Hepatocyte (in vitro differentiated cells): ENCODE measurements at regions not wholly inside any gene's neighbourhood (a gene's known extent, or its start where the extent isn't known, plus 50 kb on each side); places are given as distances from the start of the nearest gene placed in this dataset.

Experiments
- EZH2 ChIP-seq: fragments of 200-600 bp; sonication (generic); IDR thresholded peaks from 2 replicates; pipeline ENCODE4 v1.6.1; 2016; ENCODE audit warnings: antibody characterized with exemption, mild to moderate bottlenecking, borderline replicate concordance
- EZH2phosphoT487 ChIP-seq: fragments of 200-600 bp; sonication (generic); IDR thresholded peaks from one replicate; pipeline ENCODE4 v1.6.1; 2018; ENCODE audit warnings: antibody characterized with exemption, mild to moderate bottlenecking, low read depth, moderate library complexity; ENCODE audit not compliant: unreplicated experiment, severe bottlenecking
- TF ChIP-seq, protein P1 (sequence below): fragments of 200-600 bp; sonication (generic); IDR thresholded peaks from 2 replicates; pipeline ENCODE4 v1.5.1; 2016; ENCODE audit warnings: antibody characterized with exemption, mild to moderate bottlenecking; ENCODE audit not compliant: poor library complexity

DNA sequence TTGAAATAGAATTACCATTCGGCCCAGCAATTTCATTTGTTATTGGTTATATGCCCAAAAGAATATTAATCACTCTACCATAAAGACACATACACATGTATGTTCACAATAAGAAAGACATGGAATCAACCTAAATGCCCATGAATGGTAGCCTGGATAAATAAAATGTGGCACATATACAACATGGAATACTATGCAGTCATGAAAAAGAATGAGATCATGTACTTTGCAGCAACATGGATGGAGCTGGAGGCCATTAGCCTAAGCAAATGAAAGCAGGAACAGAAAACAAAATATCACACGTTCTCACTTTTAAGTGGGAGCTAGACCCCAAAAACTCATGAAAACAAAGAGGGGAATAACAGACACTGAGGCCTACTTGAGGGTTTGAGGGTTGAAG, 52.6 kb upstream of the RNGTT start:
- TF ChIP-seq, protein P1, sequence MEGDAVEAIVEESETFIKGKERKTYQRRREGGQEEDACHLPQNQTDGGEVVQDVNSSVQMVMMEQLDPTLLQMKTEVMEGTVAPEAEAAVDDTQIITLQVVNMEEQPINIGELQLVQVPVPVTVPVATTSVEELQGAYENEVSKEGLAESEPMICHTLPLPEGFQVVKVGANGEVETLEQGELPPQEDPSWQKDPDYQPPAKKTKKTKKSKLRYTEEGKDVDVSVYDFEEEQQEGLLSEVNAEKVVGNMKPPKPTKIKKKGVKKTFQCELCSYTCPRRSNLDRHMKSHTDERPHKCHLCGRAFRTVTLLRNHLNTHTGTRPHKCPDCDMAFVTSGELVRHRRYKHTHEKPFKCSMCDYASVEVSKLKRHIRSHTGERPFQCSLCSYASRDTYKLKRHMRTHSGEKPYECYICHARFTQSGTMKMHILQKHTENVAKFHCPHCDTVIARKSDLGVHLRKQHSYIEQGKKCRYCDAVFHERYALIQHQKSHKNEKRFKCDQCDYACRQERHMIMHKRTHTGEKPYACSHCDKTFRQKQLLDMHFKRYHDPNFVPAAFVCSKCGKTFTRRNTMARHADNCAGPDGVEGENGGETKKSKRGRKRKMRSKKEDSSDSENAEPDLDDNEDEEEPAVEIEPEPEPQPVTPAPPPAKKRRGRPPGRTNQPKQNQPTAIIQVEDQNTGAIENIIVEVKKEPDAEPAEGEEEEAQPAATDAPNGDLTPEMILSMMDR = no peak
- no peak for TF ChIP-seq EZH2phosphoT487
- no peak for TF ChIP-seq EZH2
